HCT116 (cell line): ENCODE measurements at regions not wholly inside any gene's neighbourhood (a gene's known extent, or its start where the extent isn't known, plus 50 kb on each side); places are given as distances from the start of the nearest gene placed in this dataset.

Experiments used
- ATAC-seq: fragments of 200-7000 bp; cut with Tn5 transposase; 2 replicates; pipeline ENCODE4 v1.9.1; 2020; ENCODE audit warnings: mild to moderate bottlenecking, moderate library complexity
- BruUV-seq: library from RNA; stranded (reverse); fragments of 400-500 nt; replicated peaks from 2 replicates; lab custom pipeline; 2021; lab: Mats Ljungman, UMichigan
- CTCF ChIA-PET: fragments of 300-600 bp; sonication (Branson Sonifier 250); formaldehyde crosslinking; loops from one replicate; lab custom pipeline; 2021; ENCODE audit warnings: antibody characterized with exemption; lab: Charles Lee
- POLR2A ChIA-PET: fragments of 300-600, 350-600 bp; sonication (Branson Sonifier 250); formaldehyde crosslinking; loops from one replicate; lab custom pipeline; 2021; ENCODE audit warnings: antibody characterized with exemption; lab: Charles Lee
- RAD21 ChIA-PET, 2 experiments: fragments of 300-600 bp; sonication (Branson Sonifier 250); formaldehyde crosslinking; loops; one replicate each; lab custom pipeline; 2023; ENCODE audit warnings: low total read pairs in 2 of 2; ENCODE audit not compliant: uncharacterized antibody in 2 of 2, unreplicated experiment in 2 of 2, low non-redundant PET in 1 of 2; lab: Charles Lee
- DNase-seq: peaks from one replicate; pipeline ENCODE4 v3.0.0-alpha.2; 2010; ENCODE audit warnings: low read depth, low spot score
- H2AFZ ChIP-seq: fragments of 200-600 bp; shearing (Covaris generic), sonication (generic); 2 replicates; pipeline ENCODE4 v1.6.1; 2017; ENCODE audit warnings: low read depth, mixed run types, mixed read lengths, antibody characterized with exemption, low read length; ENCODE audit not compliant: poor library complexity, severe bottlenecking
- H3K27ac ChIP-seq: 2 replicates; pipeline ENCODE4 v1.5.1; 2012; ENCODE audit warnings: low read depth, low read length
- H3K27me3 ChIP-seq: fragments of 200-600 bp; sonication (generic); 2 replicates; pipeline ENCODE4 v1.6.1; 2016; ENCODE audit warnings: mixed run types, low read length, mixed read lengths; ENCODE audit not compliant: insufficient read depth
- H3K36me3 ChIP-seq, 2 experiments: fragments of 200-500 bp in 1 of 2; fragments of 200-600 bp in 1 of 2; sonication (Bioruptor generic) in 1 of 2; sonication (generic) in 1 of 2; 2 replicates each; pipeline versions ENCODE4 v1.5.1 to v1.6.1; 2014 to 2016; ENCODE audit warnings: low read length in 2 of 2, inconsistent platforms in 1 of 2, mixed read lengths in 1 of 2, mixed run types in 1 of 2; ENCODE audit not compliant: insufficient read depth in 2 of 2, control insufficient read depth in 1 of 2
- H3K4me1 ChIP-seq, 2 experiments: fragments of 200-600 bp in 1 of 2; sonication (generic) in 1 of 2; 2 replicates each; pipeline versions ENCODE4 v1.5.1 to v1.6.1; 2012 to 2017; ENCODE audit warnings: low read length in 2 of 2, inconsistent platforms in 1 of 2, mild to moderate bottlenecking in 1 of 2, mixed read lengths in 1 of 2, mixed run types in 1 of 2, moderate library complexity in 1 of 2; ENCODE audit not compliant: insufficient read depth in 2 of 2, control insufficient read depth in 1 of 2
- H3K4me2 ChIP-seq: fragments of 200-600 bp; sonication (generic); 2 replicates; pipeline ENCODE4 v1.6.1; 2017; ENCODE audit warnings: mixed run types, low read length, mixed read lengths
- H3K4me3 ChIP-seq, 2 experiments: fragments of 200-600 bp in 1 of 2; sonication (generic) in 1 of 2; replicated peaks in 1 of 2; 2 replicates each; pipeline ENCODE4 v1.5.1; 2011 to 2016; ENCODE audit warnings: low read length in 2 of 2, control low read depth in 1 of 2, low read depth in 1 of 2, mild to moderate bottlenecking in 1 of 2, mixed read lengths in 1 of 2, mixed run types in 1 of 2
- H3K79me2 ChIP-seq: fragments of 200-600 bp; sonication (generic); 2 replicates; pipeline ENCODE4 v1.6.1; 2017; ENCODE audit warnings: mild to moderate bottlenecking, mixed run types, low read length, moderate library complexity, mixed read lengths; ENCODE audit not compliant: insufficient read depth
- H3K9ac ChIP-seq: fragments of 200-600 bp; sonication (generic); 2 replicates; pipeline ENCODE4 v1.6.1; 2016; ENCODE audit warnings: low read length, mixed read lengths
- H3K9me2 ChIP-seq: fragments of 200-600 bp; sonication (generic), shearing (Covaris generic); 2 replicates; pipeline ENCODE4 v1.6.1; 2017; ENCODE audit warnings: mixed run types, mild to moderate bottlenecking, moderate library complexity; ENCODE audit not compliant: insufficient read depth
- H3K9me3 ChIP-seq, 2 experiments: fragments of 200-500 bp in 1 of 2; fragments of 200-600 bp in 1 of 2; sonication (Bioruptor generic) in 1 of 2; sonication (generic) in 1 of 2; 2 replicates each; pipeline ENCODE4 v1.6.1; 2014 to 2017; ENCODE audit warnings: low read length in 2 of 2, mixed read lengths in 2 of 2, inconsistent platforms in 1 of 2, low read depth in 1 of 2, mild to moderate bottlenecking in 1 of 2, mixed run types in 1 of 2, moderate library complexity in 1 of 2; ENCODE audit not compliant: control insufficient read depth in 1 of 2, insufficient read depth in 1 of 2
- H4K20me1 ChIP-seq: fragments of 200-600 bp; sonication (generic), shearing (Covaris generic); 2 replicates; pipeline ENCODE4 v1.6.1; 2017; ENCODE audit warnings: mixed run types, mild to moderate bottlenecking, moderate library complexity; ENCODE audit not compliant: insufficient read depth
- ATF3 ChIP-seq: IDR thresholded peaks from 2 replicates; pipeline ENCODE4 v1.6.1; 2012
- CEBPB ChIP-seq: IDR thresholded peaks from 2 replicates; pipeline ENCODE4 v1.6.1; 2012; ENCODE audit warnings: low read depth
- EGR1 ChIP-seq: IDR thresholded peaks from 2 replicates; pipeline ENCODE4 v1.6.1; 2012; ENCODE audit warnings: low read depth
- ELF1 ChIP-seq: IDR thresholded peaks from 2 replicates; pipeline ENCODE4 v1.6.1; 2012; ENCODE audit warnings: low read depth, borderline replicate concordance
- MAX ChIP-seq: IDR thresholded peaks from 2 replicates; pipeline ENCODE4 v1.6.1; 2012
- REST ChIP-seq: IDR thresholded peaks from 2 replicates; pipeline ENCODE4 v1.6.1; 2012; ENCODE audit warnings: low read depth
- SP1 ChIP-seq: IDR thresholded peaks from 2 replicates; pipeline ENCODE4 v1.6.1; 2012; ENCODE audit warnings: low read depth
- ZBTB33 ChIP-seq: IDR thresholded peaks from 2 replicates; pipeline ENCODE4 v1.6.1; 2011; ENCODE audit warnings: mild to moderate bottlenecking, low read length, moderate library complexity; ENCODE audit not compliant: insufficient replicate concordance; ENCODE audit errors: extremely low read depth
- ZNF274 ChIP-seq: fragments of 200-500 bp; sonication (Bioruptor generic); IDR thresholded peaks from 2 replicates; pipeline ENCODE4 v1.6.1; 2014; ENCODE audit warnings: mild to moderate bottlenecking, low read depth, low read length, inconsistent platforms
- intact Hi-C: fragments of 100-400 bp; cut with micrococcal nuclease; formaldehyde crosslinking; loops from 2 replicates; pipeline ENCODE4 v1.10.0; 2022

- ATAC-seq (no peak), DNase-seq (no peak)
- Histone ChIP-seq H3K9me3 (no peaks in the 10 kb centered on the region), H2AFZ (no peak overlapping the region), H3K4me2 (no peak overlapping the region), H3K9ac (no peak overlapping the region), H3K9me2 (no peaks in the 10 kb centered on the region), H3K4me1 (no peaks in the 10 kb centered on the region), H3K4me3 (no peak overlapping the region), H3K36me3 (no peaks in the 10 kb centered on the region), H3K79me2 (no peaks in the 10 kb centered on the region), H4K20me1 (no peaks in the 10 kb centered on the region), H3K27me3 (no peaks in the 10 kb centered on the region), H3K27ac (no peak overlapping the region)
- TF ChIP-seq SP1 (no peak), REST (no peak), ATF3 (no peak), ZNF274 (no peak), ELF1 (no peak), ZBTB33 (no peak), MAX (no peak), CEBPB (no peak), EGR1 (no peak)
- ChIA-PET CTCF (no interaction called here), POLR2A (no interaction called here), RAD21 (no interaction called here)
- intact Hi-C loops, result no loop called here
- no TSS peak for BruUV-seq
These were observed 65.8 kb upstream of the CRIM1 start for GRCh38 chr2:36289731-36290130.
